ENCODE measurements at regions not wholly inside any gene's neighbourhood (a gene's known extent, or its start where the extent isn't known, plus 50 kb on each side); places are given as distances from the start of the nearest gene placed in this dataset.
"Not testable (repeated sequence)": the region's sequence is repeated elsewhere in the genome, so short reads cannot be mapped to it uniquely, and the experiment has no call there.

DNA sequence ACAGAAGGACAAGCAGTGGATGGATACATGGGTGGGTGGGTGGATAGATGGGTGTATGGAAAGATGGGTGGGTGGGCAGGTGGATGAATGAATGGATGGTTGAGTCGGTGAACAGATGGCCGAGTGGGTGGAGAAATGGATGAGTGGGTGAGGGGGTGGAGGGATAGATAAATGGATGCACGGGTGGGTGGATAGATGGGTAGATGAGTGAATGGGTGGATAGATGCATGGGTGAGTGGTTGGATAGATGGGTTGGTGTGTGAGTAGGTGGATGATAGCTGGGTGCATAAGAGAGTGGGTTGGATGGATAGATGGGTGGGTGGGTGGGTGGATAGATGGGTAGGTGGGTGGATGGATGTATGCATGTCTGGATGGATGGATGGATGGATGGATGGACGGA lies 134.6 kb downstream of the OTOP1 start:
- H3K4me1 ChIP-seq; intact Hi-C loops (cut with DNase I); H3K9me3 ChIP-seq; H3K4me3 ChIP-seq; DNase-seq; H3K36me3 ChIP-seq; H3K27ac ChIP-seq: not testable (repeated sequence)
- peaks cover 0 to 12% (median 0%) of the 10 kb centered on the region in 3 donors for H3K27me3 ChIP-seq
- WGBS, 2 donors = 65 to 78% methylated on average over 4 of the region's 4 CpGs

DNA sequence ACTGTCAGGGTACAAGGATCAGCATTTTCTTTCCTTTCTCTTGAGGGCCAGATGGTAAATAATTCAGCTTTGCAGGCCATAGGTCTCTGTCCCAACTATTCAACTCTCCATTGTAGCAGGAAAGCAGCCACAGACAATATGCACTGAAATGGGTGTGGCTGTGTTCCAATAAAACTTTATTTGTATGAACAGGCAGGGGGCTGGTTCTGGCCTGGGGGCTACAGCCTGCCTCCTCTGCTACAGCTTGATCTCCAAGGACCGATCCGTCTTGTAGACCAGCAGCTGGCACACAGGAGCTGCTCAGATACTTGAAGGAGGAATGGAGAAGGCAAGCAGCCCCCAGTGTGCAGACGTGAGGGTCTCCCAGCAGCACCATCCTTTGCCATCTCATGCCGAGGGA lies 127.1 kb downstream of the OTOP1 start:
- H3K9me3 ChIP-seq; DNase-seq; intact Hi-C loops (cut with DNase I); H3K27me3 ChIP-seq; H3K36me3 ChIP-seq; H3K27ac ChIP-seq; H3K4me3 ChIP-seq; H3K4me1 ChIP-seq: not testable (repeated sequence)
- WGBS, 2 donors = 59 to 73% methylated on average over 3 to 4 of the region's 4 CpGs

- peaks cover 0 to 30% (median 0%) of the 10 kb centered on the region in 3 donors for H3K27me3 ChIP-seq
- H3K9me3 ChIP-seq, H3K4me1 ChIP-seq, DNase-seq, H3K36me3 ChIP-seq, H3K27ac ChIP-seq: not testable (repeated sequence)
- 1 to 2% methylated on average over 35 to 36 of the region's 36 CpGs for WGBS, 2 donors
- H3K4me3 ChIP-seq = peak overlapping the region; percentile 22 to 49 (median 42)
- intact Hi-C loops (cut with DNase I) = loop anchor here (2.0 kb wide), 1 partner anchor 122 kb away; no protein-coding TSS in a partner anchor
These were observed 119.8 kb downstream of the OTOP1 start for GRCh38 chr4:4106923-4107322.

GRCh38 chr4:4107411-4108107 lies 119.2 kb downstream of the OTOP1 start:
- not testable (repeated sequence) for H3K27ac ChIP-seq, DNase-seq, H3K9me3 ChIP-seq, H3K4me1 ChIP-seq, H3K36me3 ChIP-seq
- TF ChIP-seq, protein P1, sequence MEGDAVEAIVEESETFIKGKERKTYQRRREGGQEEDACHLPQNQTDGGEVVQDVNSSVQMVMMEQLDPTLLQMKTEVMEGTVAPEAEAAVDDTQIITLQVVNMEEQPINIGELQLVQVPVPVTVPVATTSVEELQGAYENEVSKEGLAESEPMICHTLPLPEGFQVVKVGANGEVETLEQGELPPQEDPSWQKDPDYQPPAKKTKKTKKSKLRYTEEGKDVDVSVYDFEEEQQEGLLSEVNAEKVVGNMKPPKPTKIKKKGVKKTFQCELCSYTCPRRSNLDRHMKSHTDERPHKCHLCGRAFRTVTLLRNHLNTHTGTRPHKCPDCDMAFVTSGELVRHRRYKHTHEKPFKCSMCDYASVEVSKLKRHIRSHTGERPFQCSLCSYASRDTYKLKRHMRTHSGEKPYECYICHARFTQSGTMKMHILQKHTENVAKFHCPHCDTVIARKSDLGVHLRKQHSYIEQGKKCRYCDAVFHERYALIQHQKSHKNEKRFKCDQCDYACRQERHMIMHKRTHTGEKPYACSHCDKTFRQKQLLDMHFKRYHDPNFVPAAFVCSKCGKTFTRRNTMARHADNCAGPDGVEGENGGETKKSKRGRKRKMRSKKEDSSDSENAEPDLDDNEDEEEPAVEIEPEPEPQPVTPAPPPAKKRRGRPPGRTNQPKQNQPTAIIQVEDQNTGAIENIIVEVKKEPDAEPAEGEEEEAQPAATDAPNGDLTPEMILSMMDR (IDR thresholded peaks at IDR 0.05) = peak in 3 of 4 experiments; percentile 7 to 56 (median 42)
- peak overlapping the region; percentile 22 to 49 (median 42) for H3K4me3 ChIP-seq
- H3K27me3 ChIP-seq = peaks cover 0 to 30% (median 0%) of the 10 kb centered on the region in 3 donors
- intact Hi-C loops (cut with DNase I) = loop anchor here (2.0 kb wide), 1 partner anchor 123 kb away; no protein-coding TSS in a partner anchor
- 9 to 11% methylated on average over 52 of the region's 52 CpGs for WGBS, 2 donors

GRCh38 chr4:4115381-4115780 lies 111.3 kb downstream of the OTOP1 start:
- DNase-seq; intact Hi-C loops (cut with DNase I); H3K4me3 ChIP-seq; H3K4me1 ChIP-seq; H3K27me3 ChIP-seq; H3K9me3 ChIP-seq; H3K27ac ChIP-seq; H3K36me3 ChIP-seq: not testable (repeated sequence)
- WGBS, 2 donors = 85 to 89% methylated on average over 13 of the region's 13 CpGs

- H3K36me3 ChIP-seq; DNase-seq; intact Hi-C loops (cut with DNase I): not testable (repeated sequence)
These were observed 109.8 kb downstream of the OTOP1 start for GRCh38 chr4:4116901-4117300.

GRCh38 chr4:4134368-4134767 lies 92.4 kb downstream of the OTOP1 start:
- H3K36me3 ChIP-seq; H3K27me3 ChIP-seq; intact Hi-C loops (cut with DNase I); H3K4me1 ChIP-seq; H3K4me3 ChIP-seq; H3K27ac ChIP-seq; DNase-seq; H3K9me3 ChIP-seq: not testable (repeated sequence)
- 73 to 74% methylated on average over 8 of the region's 8 CpGs for WGBS, 2 donors

More at GRCh38 chr4:4116901-4117300, 109.8 kb downstream of the OTOP1 start:
- H3K27me3 ChIP-seq, H3K4me3 ChIP-seq, H3K4me1 ChIP-seq, H3K9me3 ChIP-seq, H3K27ac ChIP-seq: not testable (repeated sequence)
- WGBS, 2 donors = 43 to 69% methylated on average over 1 of the region's 1 CpG

DNA sequence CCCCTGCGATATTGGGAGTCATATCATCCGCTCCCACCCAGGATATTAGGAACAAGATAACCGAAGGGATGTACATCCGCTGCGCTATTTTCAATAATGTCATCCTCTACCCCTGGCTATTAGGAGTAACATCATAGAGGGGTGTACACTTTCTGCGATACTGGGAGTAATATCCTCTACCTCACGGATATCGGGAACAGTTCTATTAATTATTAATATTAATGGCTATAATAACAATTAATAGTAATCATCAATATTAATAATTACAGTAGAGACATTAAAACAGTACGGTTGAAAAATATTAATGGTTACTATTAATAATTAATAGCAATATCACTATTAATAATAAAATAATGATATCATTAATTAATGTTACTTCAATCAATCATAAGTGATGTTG lies 90.1 kb downstream of the OTOP1 start:
- H3K36me3 ChIP-seq; H3K4me1 ChIP-seq; intact Hi-C loops (cut with DNase I); H3K27me3 ChIP-seq; H3K4me3 ChIP-seq; H3K27ac ChIP-seq; H3K9me3 ChIP-seq; DNase-seq: not testable (repeated sequence)
- 86 to 93% methylated on average over 9 of the region's 9 CpGs for WGBS, 2 donors

Small RNA genes lying in the stretch of these regions (small RNA-seq; reads per million reads assigned to genes)
- 0 reads per million in 3 donors for gene AC116562.3
